ENCODE measurements at regions not wholly inside any gene's neighbourhood (a gene's known extent, or its start where the extent isn't known, plus 50 kb on each side); places are given as distances from the start of the nearest gene placed in this dataset.
"Not testable (repeated sequence)": the region's sequence is repeated elsewhere in the genome, so short reads cannot be mapped to it uniquely, and the experiment has no call there.

- no peaks in the 10 kb centered on the region for H3K36me3 ChIP-seq (ENCODE audit: insufficient read depth, low read length, poor library complexity, severe bottlenecking)
- ChIA-PET POLR2A (ENCODE audit: low non-redundant PET) (no interaction called here), CTCF (no interaction called here)
- BruUV-seq (replicated peaks), result no TSS peak
- no peak overlapping the region for H3K4me3 ChIP-seq (ENCODE audit: low read depth, low read length, poor library complexity, severe bottlenecking)
- no peaks in the 10 kb centered on the region for H3K4me1 ChIP-seq (ENCODE audit: insufficient read depth, low read length, poor library complexity, severe bottlenecking)
- peak; percentile 3 for DNase-seq (ENCODE audit: low spot score)
- no peaks in the 10 kb centered on the region for H3K27me3 ChIP-seq (replicated peaks; ENCODE audit: insufficient read depth, low read depth, low read length, poor library complexity)
- intact Hi-C loops (cut with micrococcal nuclease; ENCODE audit: unreplicated experiment), result no loop called here
- TF ChIP-seq CTCF (conservative IDR thresholded peaks at IDR 0.05; ENCODE audit: low read depth, low read length) (no peak), EZH2 (IDR thresholded peaks at IDR 0.05; ENCODE audit: borderline replicate concordance, low read depth, low read length, poor library complexity, severe bottlenecking) (no peak)
- no peak overlapping the region for H3K27ac ChIP-seq (ENCODE audit: low read depth, low read length, poor library complexity, severe bottlenecking)
- H3K9me3 ChIP-seq (ENCODE audit: low read depth, low read length, poor library complexity, severe bottlenecking), result peaks cover 20% of the 10 kb centered on the region
These were observed 1109.0 kb downstream of the UQCRFS1 start for GRCh38 chr19:28103921-28104320.

- intact Hi-C loops (cut with micrococcal nuclease; ENCODE audit: unreplicated experiment); H3K27me3 ChIP-seq (replicated peaks; ENCODE audit: insufficient read depth, low read depth, low read length, poor library complexity); CTCF ChIA-PET; BruUV-seq (replicated peaks); H3K4me1 ChIP-seq (ENCODE audit: insufficient read depth, low read length, poor library complexity, severe bottlenecking); H3K27ac ChIP-seq (ENCODE audit: low read depth, low read length, poor library complexity, severe bottlenecking); POLR2A ChIA-PET (ENCODE audit: low non-redundant PET); H3K36me3 ChIP-seq (ENCODE audit: insufficient read depth, low read length, poor library complexity, severe bottlenecking); DNase-seq (ENCODE audit: low spot score); H3K4me3 ChIP-seq (ENCODE audit: low read depth, low read length, poor library complexity, severe bottlenecking): not testable (repeated sequence)
- H3K9me3 ChIP-seq (ENCODE audit: low read depth, low read length, poor library complexity, severe bottlenecking), result peaks cover 17% of the 10 kb centered on the region
These were observed 1128.2 kb downstream of the UQCRFS1 start for GRCh38 chr19:28084659-28085157.

GRCh38 chr19:28076628-28077027, 1136.3 kb downstream of the UQCRFS1 start:
- DNase-seq (ENCODE audit: low spot score), result no peak
- H3K9me3 ChIP-seq (ENCODE audit: low read depth, low read length, poor library complexity, severe bottlenecking), result peaks cover 29% of the 10 kb centered on the region
- intact Hi-C loops (cut with micrococcal nuclease; ENCODE audit: unreplicated experiment), result no loop called here
- ChIA-PET POLR2A (ENCODE audit: low non-redundant PET) (no interaction called here), CTCF (no interaction called here)
- no peak overlapping the region for H3K27ac ChIP-seq (ENCODE audit: low read depth, low read length, poor library complexity, severe bottlenecking)
- H3K4me3 ChIP-seq (ENCODE audit: low read depth, low read length, poor library complexity, severe bottlenecking), result no peak overlapping the region
- no peaks in the 10 kb centered on the region for H3K36me3 ChIP-seq (ENCODE audit: insufficient read depth, low read length, poor library complexity, severe bottlenecking)
- H3K27me3 ChIP-seq (replicated peaks; ENCODE audit: insufficient read depth, low read depth, low read length, poor library complexity), result no peaks in the 10 kb centered on the region
- BruUV-seq (replicated peaks), result no TSS peak
- H3K4me1 ChIP-seq (ENCODE audit: insufficient read depth, low read length, poor library complexity, severe bottlenecking), result no peaks in the 10 kb centered on the region
- TF ChIP-seq CTCF (conservative IDR thresholded peaks at IDR 0.05; ENCODE audit: low read depth, low read length), result no peak
- TF ChIP-seq EZH2 (IDR thresholded peaks at IDR 0.05; ENCODE audit: borderline replicate concordance, low read depth, low read length, poor library complexity, severe bottlenecking), result no peak

GRCh38 chr19:28075229-28075628, 1137.7 kb downstream of the UQCRFS1 start:
- no peaks in the 10 kb centered on the region for H3K36me3 ChIP-seq (ENCODE audit: insufficient read depth, low read length, poor library complexity, severe bottlenecking)
- POLR2A ChIA-PET (ENCODE audit: low non-redundant PET), result no interaction called here
- CTCF ChIA-PET, result no interaction called here
- H3K27ac ChIP-seq (ENCODE audit: low read depth, low read length, poor library complexity, severe bottlenecking), result no peak overlapping the region
- TF ChIP-seq CTCF (conservative IDR thresholded peaks at IDR 0.05; ENCODE audit: low read depth, low read length) (no peak), EZH2 (IDR thresholded peaks at IDR 0.05; ENCODE audit: borderline replicate concordance, low read depth, low read length, poor library complexity, severe bottlenecking) (no peak)
- DNase-seq (ENCODE audit: low spot score), result no peak
- no peak overlapping the region for H3K4me3 ChIP-seq (ENCODE audit: low read depth, low read length, poor library complexity, severe bottlenecking)
- no peaks in the 10 kb centered on the region for H3K4me1 ChIP-seq (ENCODE audit: insufficient read depth, low read length, poor library complexity, severe bottlenecking)
- no TSS peak for BruUV-seq (replicated peaks)
- H3K9me3 ChIP-seq (ENCODE audit: low read depth, low read length, poor library complexity, severe bottlenecking), result peaks cover 33% of the 10 kb centered on the region
- H3K27me3 ChIP-seq (replicated peaks; ENCODE audit: insufficient read depth, low read depth, low read length, poor library complexity), result no peaks in the 10 kb centered on the region
- intact Hi-C loops (cut with micrococcal nuclease; ENCODE audit: unreplicated experiment), result no loop called here
